HL-60 (cell line): ENCODE measurements at regions not wholly inside any gene's neighbourhood (a gene's known extent, or its start where the extent isn't known, plus 50 kb on each side); places are given as distances from the start of the nearest gene placed in this dataset.

Experiments
- DNase-seq, 2 experiments: peaks; one replicate each; pipeline ENCODE4 v3.0.0-alpha.2; 2010 to 2020; ENCODE audit warnings: low read depth in 1 of 2, low spot score in 1 of 2
- H3K27ac ChIP-seq: fragments of 250-450 bp; sonication (Bioruptor Pico); replicated peaks from 2 replicates; pipeline ENCODE4 v1.5.1; 2020; ENCODE audit warnings: mild to moderate bottlenecking, moderate library complexity
- H3K27me3 ChIP-seq: fragments of 250-450 bp; sonication (Bioruptor Pico); 2 replicates; pipeline ENCODE4 v1.5.1; 2021; ENCODE audit warnings: mild to moderate bottlenecking, moderate library complexity; ENCODE audit not compliant: insufficient read depth, poor library complexity, severe bottlenecking
- H3K4me3 ChIP-seq: replicated peaks from 2 replicates; pipeline ENCODE4 v1.5.1; 2011; ENCODE audit warnings: mild to moderate bottlenecking, control low read depth, low read length; ENCODE audit not compliant: insufficient read depth
- GABPA ChIP-seq: IDR thresholded peaks from 2 replicates; pipeline ENCODE4 v1.6.1; 2012; ENCODE audit warnings: low read depth
- POLR2AphosphoS5 ChIP-seq: IDR thresholded peaks from 2 replicates; pipeline ENCODE4 v1.6.1; 2012; ENCODE audit warnings: low read depth
- REST ChIP-seq: IDR thresholded peaks from 2 replicates; pipeline ENCODE4 v1.6.1; 2012; ENCODE audit warnings: low read depth; ENCODE audit not compliant: insufficient replicate concordance
- SPI1 ChIP-seq: IDR thresholded peaks from 2 replicates; pipeline ENCODE4 v1.6.1; 2012; ENCODE audit warnings: low read depth, mild to moderate bottlenecking, borderline replicate concordance
- TF ChIP-seq, protein P1 (sequence below): IDR thresholded peaks from one replicate; pipeline ENCODE4 v1.5.1; 2011; ENCODE audit warnings: low read length, control low read depth, inconsistent platforms; ENCODE audit not compliant: insufficient read depth

- DNase-seq, result no peak
- no peak overlapping the region for H3K4me3 ChIP-seq
- no peak overlapping the region for H3K27ac ChIP-seq
- H3K27me3 ChIP-seq, result no peaks in the 10 kb centered on the region
- TF ChIP-seq, protein P1, sequence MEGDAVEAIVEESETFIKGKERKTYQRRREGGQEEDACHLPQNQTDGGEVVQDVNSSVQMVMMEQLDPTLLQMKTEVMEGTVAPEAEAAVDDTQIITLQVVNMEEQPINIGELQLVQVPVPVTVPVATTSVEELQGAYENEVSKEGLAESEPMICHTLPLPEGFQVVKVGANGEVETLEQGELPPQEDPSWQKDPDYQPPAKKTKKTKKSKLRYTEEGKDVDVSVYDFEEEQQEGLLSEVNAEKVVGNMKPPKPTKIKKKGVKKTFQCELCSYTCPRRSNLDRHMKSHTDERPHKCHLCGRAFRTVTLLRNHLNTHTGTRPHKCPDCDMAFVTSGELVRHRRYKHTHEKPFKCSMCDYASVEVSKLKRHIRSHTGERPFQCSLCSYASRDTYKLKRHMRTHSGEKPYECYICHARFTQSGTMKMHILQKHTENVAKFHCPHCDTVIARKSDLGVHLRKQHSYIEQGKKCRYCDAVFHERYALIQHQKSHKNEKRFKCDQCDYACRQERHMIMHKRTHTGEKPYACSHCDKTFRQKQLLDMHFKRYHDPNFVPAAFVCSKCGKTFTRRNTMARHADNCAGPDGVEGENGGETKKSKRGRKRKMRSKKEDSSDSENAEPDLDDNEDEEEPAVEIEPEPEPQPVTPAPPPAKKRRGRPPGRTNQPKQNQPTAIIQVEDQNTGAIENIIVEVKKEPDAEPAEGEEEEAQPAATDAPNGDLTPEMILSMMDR, result no peak
- TF ChIP-seq POLR2AphosphoS5 (no peak), GABPA (no peak), REST (no peak), SPI1 (no peak)
These were observed 1307.3 kb downstream of the C4orf33 start for GRCh38 chr4:130403221-130403620.

DNA sequence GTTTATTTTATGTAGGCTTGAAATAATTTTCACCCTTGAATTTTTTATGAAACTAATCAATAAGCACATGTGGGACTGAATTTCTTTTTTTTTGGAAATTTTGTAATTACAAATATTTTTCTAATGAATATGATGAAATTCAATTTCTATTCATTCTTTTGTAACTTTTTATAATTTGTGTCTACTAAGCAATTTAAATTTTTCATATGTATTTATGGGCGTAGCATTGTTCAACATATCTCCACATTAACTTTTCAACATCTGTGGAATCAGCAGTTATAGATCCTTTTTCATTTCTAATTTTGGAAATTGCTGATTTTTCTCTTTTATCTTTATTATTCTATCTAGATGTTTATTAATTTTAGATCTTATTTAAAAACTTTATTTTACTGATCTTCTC, 1320.3 kb downstream of the C4orf33 start:
- H3K4me3 ChIP-seq, result no peak overlapping the region
- H3K27me3 ChIP-seq, result no peaks in the 10 kb centered on the region
- no peak for DNase-seq
- TF ChIP-seq, protein P1, result no peak
- TF ChIP-seq REST, result no peak
- H3K27ac ChIP-seq, result no peak overlapping the region

DNA sequence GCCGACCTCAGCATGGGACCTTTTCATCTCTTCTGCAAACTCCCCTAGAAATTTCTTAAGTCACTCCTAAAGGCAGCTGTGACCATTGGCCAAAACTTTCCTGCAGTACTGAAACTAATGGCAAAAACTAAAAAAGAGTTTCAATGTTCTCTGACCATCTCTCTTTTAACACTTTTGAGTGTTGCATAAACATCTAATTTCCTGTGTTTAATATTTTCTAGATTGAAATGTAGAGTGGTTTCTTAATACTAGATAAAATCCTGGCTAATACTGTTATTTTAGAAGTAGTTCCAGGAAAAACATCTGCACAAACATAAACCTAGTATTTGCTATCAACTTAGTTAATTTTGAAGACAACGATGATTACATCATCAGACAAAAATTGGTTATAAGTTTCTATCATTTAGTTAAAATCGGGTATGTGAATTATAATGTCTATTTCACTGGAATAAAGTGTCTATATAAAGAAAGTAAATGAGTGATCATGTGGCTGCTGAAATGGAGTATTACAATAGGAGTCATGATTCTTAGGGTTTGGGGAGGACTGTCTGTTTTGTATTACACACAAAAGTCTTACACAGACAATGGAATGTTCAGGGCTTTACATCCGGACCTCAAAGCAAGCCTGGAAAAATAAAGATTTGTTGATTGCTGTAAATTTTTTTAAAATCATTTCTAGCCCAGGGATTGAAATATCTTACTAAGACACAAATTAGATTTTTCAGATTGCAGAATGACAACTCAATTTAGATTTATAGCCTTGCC, 1323.4 kb downstream of the C4orf33 start:
- TF ChIP-seq, protein P1, result no peak
- no peak for TF ChIP-seq SPI1
- no peak for TF ChIP-seq POLR2AphosphoS5
- no peak for TF ChIP-seq GABPA
- TF ChIP-seq REST, result no peak

More for the DNA sequence above, 1323.4 kb downstream of the C4orf33 start:
- no peak for DNase-seq
- Histone ChIP-seq H3K4me3 (no peak overlapping the region), H3K27me3 (no peaks in the 10 kb centered on the region), H3K27ac (no peak overlapping the region)
